Fibroblast of lung (primary cell): ENCODE measurements at regions not wholly inside any gene's neighbourhood (a gene's known extent, or its start where the extent isn't known, plus 50 kb on each side); places are given as distances from the start of the nearest gene placed in this dataset.

Source experiments
- CTCF ChIP-seq, 2 donors: IDR thresholded peaks in 1 of 2; conservative IDR thresholded peaks in 1 of 2; 1 replicate in 1 of 2; 2 replicates in 1 of 2; pipeline ENCODE4 v1.5.1; 2011 to 2012; ENCODE audit warnings: low read length in 2 of 2, control low read depth in 1 of 2, inconsistent platforms in 1 of 2, low read depth in 1 of 2, mild to moderate bottlenecking in 1 of 2
- EZH2 ChIP-seq: IDR thresholded peaks from 2 replicates; pipeline ENCODE4 v1.5.1; 2012; ENCODE audit warnings: low read length, control low read depth, mild to moderate bottlenecking; ENCODE audit errors: missing control alignments

GRCh38 chrX:121154858-121155404, 107.5 kb downstream of the GLUD2 start:
- TF ChIP-seq CTCF (conservative IDR thresholded peaks at IDR 0.05 in 1 of 2, IDR thresholded peaks at IDR 0.05 in 1 of 2; ENCODE audit: low read depth in 1 of 2, low read length in 2 of 2) (no peak), EZH2 (no peak)
